OCI-LY7 (cell line): ENCODE measurements at regions not wholly inside any gene's neighbourhood (a gene's known extent, or its start where the extent isn't known, plus 50 kb on each side); places are given as distances from the start of the nearest gene placed in this dataset.

Experiments
- CTCF ChIP-seq: fragments of 200-600 bp; sonication (generic); conservative IDR thresholded peaks from 2 replicates; pipeline ENCODE4 v1.5.1; 2014; ENCODE audit warnings: mild to moderate bottlenecking, antibody characterized with exemption, low read length, moderate library complexity, mixed read lengths
- EZH2phosphoT487 ChIP-seq: fragments of 200-600 bp; sonication (generic); IDR thresholded peaks from 2 replicates; pipeline ENCODE4 v1.6.1; 2018; ENCODE audit warnings: low read depth, borderline replicate concordance, mild to moderate bottlenecking, mixed run types, antibody characterized with exemption, low read length, moderate library complexity, mixed read lengths

GRCh38 chr4:137267024-137267423 is 265.3 kb downstream of the PCDH18 start:
- TF ChIP-seq CTCF, result no peak
- no peak for TF ChIP-seq EZH2phosphoT487
